Cardiac fibroblast (primary cell): ENCODE measurements at regions not wholly inside any gene's neighbourhood (a gene's known extent, or its start where the extent isn't known, plus 50 kb on each side); places are given as distances from the start of the nearest gene placed in this dataset.

Experiments used
- DNase-seq, 2 donors: peaks; one replicate each; pipeline versions ENCODE4 v3.0.0 to v3.0.0-alpha.2; 2010; ENCODE audit warnings: low read depth in 2 of 2
- H3K4me3 ChIP-seq, 2 donors: replicated peaks in 1 of 2; 1 replicate in 1 of 2; 2 replicates in 1 of 2; pipeline ENCODE4 v1.5.1; 2011; ENCODE audit warnings: low read depth in 2 of 2, low read length in 2 of 2, mild to moderate bottlenecking in 2 of 2, moderate library complexity in 1 of 2
- CTCF ChIP-seq: IDR thresholded peaks from one replicate; pipeline ENCODE4 v1.5.1; 2011; ENCODE audit warnings: low read depth, mild to moderate bottlenecking, low read length, inconsistent platforms

- no peak for DNase-seq
- no peak for TF ChIP-seq CTCF
- no peak overlapping the region for H3K4me3 ChIP-seq
Measured at GRCh38 chr17:12406623-12407215, 259.0 kb upstream of the MYOCD start.

GRCh38 chr17:12407495-12408252 is 258.0 kb upstream of the MYOCD start:
- TF ChIP-seq CTCF, result no peak
- DNase-seq, result no peak
- no peak overlapping the region for H3K4me3 ChIP-seq

GRCh38 chr17:12409082-12409481 is 256.6 kb upstream of the MYOCD start:
- TF ChIP-seq CTCF, result no peak
- H3K4me3 ChIP-seq, result no peak overlapping the region
- DNase-seq, result no peak

- H3K4me3 ChIP-seq, result no peak overlapping the region
Measured at GRCh38 chr17:12410717-12411116, 255.0 kb upstream of the MYOCD start.

GRCh38 chr17:12415031-12415430 is 250.7 kb upstream of the MYOCD start:
- no peak for TF ChIP-seq CTCF
- H3K4me3 ChIP-seq, result no peak overlapping the region
- DNase-seq, result peak; percentile 14 to 79

More at GRCh38 chr17:12410717-12411116, 255.0 kb upstream of the MYOCD start:
- DNase-seq, result no peak
- no peak for TF ChIP-seq CTCF

GRCh38 chr17:12421077-12421476 is 244.6 kb upstream of the MYOCD start:
- no peak for TF ChIP-seq CTCF
- H3K4me3 ChIP-seq, result no peak overlapping the region
- no peak for DNase-seq
